GM21737 (cell line): ENCODE measurements at regions not wholly inside any gene's neighbourhood (a gene's known extent, or its start where the extent isn't known, plus 50 kb on each side); places are given as distances from the start of the nearest gene placed in this dataset.
"Not testable (repeated sequence)": the region's sequence is repeated elsewhere in the genome, so short reads cannot be mapped to it uniquely, and the experiment has no call there.

ENCODE experiments used
- ATAC-seq: cut with Tn5 transposase; IDR thresholded peaks from one replicate; pipeline ENCODE4 v1.9.1; 2021; ENCODE audit warnings: mild to moderate bottlenecking, moderate library complexity; ENCODE audit not compliant: unreplicated experiment

DNA sequence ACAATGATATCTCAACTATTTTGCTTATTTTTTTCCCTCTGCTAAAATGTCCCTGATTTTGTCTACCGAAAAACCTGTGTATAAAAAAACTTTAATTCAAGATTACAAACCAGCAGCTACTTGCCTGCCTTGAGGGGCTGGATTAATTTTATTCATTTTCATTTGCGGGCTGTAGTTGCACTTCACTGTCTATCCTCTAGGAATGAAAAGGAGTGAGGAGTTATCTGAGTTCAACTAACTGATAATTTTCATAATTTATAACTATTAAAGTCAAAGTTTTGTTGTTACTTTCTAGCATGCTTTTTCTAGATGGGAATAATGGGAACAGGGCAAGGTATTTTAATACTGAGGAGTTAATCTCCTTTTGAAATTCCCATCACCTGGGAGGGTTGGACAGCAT is 50.3 kb upstream of the AGTPBP1 start:
- ATAC-seq = not testable (repeated sequence)

DNA sequence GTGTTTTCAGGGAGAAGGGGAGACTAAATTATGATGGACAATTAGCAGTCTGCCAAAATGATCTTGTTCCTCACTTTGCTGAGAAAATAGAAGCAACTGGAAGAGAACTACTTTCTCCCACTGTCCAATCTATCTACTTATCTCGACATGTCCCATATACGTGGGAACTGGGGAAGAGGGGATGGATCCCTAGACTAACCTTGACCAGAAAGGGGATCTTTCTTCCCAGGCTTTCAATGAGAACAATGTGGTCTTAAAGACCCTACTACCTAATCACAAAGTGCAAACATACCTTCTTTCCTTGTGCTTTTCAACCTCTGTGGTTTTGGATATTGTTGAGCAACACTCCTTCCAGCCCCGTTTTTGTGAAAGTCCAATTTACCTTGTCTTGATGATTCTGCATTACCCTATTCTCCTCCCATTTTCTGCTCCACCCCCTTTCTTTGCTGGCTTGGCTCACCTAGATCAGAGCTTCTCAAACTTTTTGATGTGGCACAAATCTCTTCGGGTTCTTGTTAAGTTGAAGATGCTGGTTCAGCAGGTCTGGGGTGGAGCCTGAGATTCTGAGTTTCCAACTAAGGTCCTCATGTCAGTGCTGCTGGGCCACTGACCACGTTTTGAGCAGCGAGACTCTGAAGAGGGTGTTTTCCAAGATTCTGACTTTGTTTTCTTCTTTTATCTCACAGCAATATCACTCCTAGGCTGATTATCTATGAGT is 61.4 kb upstream of the AGTPBP1 start:
- not testable (repeated sequence) for ATAC-seq

DNA sequence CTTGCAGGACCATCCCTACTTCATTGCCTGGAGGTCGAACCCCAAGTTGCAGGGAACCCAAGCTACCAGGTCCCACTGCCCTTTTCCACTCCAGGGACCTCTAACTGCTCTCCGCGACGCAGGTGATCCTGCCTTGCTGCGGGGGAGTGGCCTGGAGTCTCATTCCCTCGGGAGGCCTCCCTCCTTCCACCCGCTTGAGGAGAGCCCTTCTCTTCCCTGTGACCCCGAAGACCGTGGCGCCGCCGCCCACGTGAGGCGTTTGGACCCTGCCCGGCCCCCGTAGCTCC is 63.0 kb upstream of the AGTPBP1 start:
- not testable (repeated sequence) for ATAC-seq

DNA sequence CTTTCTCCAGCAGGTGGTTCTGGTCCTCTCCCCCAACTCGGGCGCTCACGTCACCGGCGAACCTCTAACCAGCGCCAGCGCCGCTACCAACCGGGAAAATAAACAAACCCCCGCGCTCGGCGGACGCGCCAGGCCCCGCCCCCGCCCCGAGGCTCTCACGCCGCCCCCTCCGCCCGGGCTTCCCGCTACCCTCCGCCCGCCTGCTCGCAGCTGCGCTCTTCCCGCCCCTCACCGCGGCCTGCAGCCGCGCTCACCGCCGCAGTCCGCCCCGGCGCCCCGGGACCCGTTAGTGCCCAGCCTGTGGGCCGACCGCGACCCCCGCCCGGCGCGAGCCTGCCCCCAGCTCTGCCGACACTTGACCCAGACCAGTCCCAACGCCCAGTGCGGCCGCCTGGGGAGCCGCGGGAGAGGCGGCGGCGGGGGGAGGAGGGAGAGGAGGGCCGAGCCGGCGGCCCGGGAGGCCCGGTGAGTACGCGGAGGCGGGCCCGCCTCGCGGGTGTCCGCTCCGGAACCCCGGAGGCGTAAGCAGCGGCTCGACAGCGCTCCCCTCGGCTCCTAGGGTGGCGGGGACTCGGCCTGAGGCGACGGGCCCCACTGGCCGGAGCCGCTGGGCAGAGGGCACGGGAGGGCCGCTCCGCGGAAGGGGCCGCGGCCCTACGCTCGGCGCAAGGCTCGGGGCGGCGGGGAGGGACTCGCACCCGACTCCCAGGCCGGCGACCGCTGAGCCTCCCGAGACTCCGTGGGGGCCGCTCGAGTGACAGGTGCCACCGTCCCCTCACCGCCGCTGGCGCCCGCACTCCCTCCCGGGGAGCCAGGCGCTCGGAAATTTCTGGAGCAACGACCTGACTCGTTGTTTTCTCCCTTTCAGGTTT is 63.6 kb upstream of the AGTPBP1 start:
- ATAC-seq = peak; percentile 73

DNA sequence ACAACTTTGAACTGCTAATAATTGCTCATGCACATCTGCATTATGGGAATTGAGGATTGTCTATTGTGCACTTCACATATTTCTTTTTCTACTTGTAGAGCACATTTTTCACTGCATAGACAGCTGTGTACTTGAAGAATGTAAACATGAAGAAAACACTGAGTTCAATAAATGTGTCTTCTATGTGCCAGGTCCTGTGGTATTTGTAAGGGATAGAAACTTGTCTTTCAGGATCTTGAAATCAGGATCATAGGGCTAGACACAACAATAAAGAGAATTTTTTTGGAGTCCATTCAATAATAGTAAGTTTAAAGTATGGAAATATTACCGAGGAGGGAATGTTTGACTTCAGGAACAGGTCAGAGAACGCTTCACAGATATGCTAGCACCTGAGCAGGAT is 66.6 kb upstream of the AGTPBP1 start:
- not testable (repeated sequence) for ATAC-seq

DNA sequence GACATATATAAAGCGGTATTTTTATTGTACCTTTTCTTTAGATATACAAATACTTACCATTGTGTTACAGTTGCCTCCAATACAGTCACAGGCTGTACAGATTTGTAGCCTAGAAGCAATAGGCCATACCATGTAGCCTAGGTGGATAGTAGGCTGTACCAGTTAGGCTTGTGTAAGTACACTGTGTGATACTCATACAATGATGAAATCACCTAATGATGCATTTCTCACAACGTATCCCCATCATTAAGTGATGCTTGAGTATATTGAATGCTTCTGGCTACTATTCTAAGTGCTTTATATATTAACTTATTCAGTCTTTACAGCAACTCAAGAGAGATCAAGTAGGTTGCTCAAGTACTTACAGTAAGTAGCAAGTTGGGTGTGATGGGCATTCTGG is 71.6 kb upstream of the AGTPBP1 start:
- ATAC-seq = not testable (repeated sequence)

DNA sequence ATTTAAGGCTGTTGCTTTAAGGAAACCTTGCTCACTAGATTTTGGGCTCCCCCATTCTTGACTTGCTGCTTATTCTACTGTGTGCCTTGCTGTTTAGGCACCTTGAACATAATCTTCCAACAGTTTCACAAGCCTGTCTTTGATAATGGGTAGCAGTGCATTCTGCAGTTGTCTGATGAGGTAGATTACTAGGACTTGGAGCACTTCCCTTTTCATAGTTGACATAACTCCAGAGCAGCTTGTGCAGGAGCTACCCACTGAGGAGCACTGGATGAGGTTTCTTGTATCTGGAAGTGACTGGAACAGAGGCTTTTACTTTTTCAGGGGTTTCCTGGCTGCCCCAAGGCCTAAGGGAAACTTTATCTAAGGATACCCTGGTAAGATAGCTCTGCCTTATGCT is 73.0 kb upstream of the AGTPBP1 start:
- not testable (repeated sequence) for ATAC-seq

DNA sequence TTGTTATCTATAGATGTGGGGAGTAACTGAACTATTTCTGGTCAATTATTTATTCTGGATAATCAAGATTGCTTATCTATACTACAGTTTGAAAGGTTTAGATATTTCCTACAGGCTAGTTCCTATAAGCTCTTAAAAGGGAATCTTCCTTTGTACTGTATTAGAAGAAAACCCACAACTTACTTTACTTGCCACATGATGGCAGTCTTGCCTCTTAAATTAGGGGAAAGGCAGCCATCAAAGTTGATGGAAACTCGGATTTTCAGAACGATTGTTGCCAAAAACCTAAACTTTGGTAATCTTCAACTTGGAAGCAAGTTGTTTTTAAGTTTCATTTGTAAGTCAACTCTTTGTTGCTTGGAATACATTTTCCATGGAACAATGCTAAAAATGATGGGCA is 77.2 kb upstream of the AGTPBP1 start:
- peak; percentile 65 for ATAC-seq

DNA sequence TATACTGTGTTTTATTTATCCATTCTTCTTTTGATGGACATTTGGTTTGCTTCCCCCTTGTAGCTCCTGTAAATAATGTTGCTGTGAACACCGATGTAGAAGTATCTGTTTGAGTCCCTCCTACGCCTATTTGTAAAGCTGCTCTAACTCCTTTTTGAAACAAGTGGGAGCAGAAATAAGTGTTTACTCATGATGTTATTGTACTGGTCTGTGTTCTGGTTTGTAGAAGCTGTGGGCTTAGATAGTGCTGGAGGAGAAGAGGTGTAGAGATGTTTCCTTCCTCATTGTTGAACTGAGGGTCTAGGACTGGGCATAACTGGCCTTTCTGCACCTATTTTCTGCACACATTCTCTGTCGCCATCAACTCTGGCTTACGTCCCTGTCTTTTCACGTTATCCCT is 78.8 kb upstream of the AGTPBP1 start:
- not testable (repeated sequence) for ATAC-seq

DNA sequence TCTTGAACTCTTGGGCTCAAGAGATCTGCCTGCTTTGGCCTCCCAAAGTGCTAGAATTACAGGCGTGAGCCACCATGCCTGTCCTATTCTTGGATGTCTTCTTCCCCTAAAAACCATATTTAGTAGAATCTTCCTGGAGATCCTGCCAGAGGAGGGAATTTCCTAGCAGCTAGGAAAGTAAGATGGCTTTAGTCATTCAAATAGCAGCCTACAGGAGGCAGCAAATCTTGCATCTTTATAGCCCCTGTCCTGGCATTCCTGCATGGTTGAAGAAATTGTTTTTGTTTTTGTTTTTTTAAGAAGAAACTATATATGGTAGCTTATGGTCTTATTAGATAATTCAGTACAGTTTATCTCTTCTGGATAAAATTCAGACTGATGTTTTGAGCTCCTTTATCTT is 83.2 kb upstream of the AGTPBP1 start:
- not testable (repeated sequence) for ATAC-seq

DNA sequence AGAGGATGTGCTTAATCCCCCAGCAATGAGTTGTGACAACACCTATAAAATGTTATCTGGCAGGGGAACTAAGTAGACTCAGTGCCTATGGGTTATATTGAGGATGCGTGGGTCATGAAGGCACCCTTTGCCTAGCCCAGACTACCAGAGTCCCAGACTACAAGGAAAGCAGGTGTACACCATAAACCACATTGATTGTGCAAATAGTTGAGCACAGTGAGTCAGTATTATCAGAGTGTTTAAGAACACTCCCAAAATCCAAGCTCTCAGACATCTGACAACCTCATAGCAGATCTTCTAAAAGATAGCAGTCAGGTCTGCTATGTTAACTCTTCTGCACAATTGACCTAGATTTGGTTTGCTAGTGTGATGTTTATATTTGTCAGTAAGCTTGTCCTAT is 92.8 kb upstream of the AGTPBP1 start:
- ATAC-seq = not testable (repeated sequence)

DNA sequence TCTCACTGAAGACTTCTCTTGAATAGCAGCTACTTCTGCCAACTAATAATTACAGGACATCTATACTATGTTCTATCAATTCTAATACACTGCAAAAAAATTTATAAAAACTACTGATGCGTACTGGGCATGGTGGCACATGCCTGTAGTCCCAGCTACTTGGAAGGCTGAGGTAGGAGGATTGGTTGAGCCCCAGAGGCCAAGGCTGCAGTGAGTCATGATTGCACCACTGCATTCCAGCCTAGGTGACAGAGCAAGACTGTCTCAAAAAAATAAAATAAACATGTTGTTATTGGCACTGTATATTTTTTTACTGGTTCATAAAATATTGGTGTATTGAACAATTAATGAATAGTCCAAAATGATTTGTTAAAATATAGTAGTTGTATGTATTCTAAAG is 97.0 kb upstream of the NAA35 start:
- not testable (repeated sequence) for ATAC-seq

DNA sequence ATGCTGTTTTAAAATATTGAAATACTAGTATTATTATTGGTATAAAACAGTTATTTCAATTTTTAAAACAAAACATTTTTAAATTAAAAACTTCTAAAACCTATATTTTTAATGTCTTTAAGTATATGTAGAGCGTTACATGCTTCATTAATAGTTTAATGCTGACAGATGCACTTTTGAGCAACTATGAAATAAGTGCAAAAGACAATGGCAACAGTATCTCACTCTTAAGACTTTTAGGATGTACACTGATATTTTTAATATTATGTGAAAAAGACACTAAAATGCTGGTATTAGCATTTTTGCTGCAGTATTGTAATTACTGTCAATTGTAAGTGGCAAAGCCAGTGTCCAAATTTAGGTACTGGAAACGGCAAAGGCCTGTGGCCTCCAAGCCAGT is 93.2 kb upstream of the NAA35 start:
- not testable (repeated sequence) for ATAC-seq

DNA sequence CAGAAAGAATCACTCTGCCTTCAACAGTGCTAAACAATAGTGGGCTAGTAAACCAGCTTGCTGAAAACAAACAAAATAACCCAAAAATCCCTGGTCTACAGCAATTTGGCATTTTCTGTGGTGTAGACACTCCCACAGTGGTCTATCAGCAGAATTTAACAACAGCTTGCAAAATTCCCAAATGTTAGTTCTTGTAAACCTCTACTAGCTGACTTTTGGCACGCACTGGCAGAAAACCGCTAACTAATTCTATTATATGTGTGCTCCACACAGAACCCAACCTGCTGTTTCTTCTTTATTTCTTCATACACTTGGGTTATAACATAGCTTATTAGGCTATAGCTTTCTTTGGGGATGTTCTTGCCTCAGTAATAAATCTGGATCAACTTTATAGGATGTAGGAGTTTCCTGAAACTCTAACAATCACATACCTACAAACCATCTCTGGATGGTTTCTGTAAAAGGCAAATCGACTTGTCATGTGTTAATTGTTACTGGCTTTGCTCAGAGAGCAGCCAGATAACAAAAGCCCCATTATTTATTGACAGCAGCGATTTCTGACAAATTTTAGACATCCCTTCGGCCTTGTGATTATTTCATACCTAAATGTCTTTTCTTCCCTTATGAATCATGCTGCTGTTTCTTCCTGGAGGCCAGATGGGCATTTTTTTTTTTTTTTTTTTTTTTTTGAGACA is 82.7 kb upstream of the NAA35 start:
- no peak for ATAC-seq

DNA sequence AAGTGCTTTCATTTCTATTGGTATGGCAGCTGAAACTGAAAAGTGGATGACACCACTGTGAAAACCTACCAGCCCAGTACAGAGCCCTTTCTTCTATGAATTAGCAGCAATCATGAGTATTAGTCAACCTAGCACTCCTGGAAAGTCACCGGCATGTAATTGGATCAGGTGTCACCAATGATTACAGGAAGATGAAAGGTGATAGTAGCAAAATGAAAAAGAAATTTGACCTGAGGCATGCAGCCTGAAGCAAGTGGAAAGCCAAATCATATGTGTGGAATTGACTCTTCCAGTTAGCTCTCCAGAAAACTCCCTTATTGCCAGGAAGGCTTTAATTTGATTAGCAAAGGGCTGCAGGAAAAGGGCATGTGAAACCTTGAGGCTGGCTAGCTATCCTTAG is 81.2 kb upstream of the NAA35 start:
- no peak for ATAC-seq

DNA sequence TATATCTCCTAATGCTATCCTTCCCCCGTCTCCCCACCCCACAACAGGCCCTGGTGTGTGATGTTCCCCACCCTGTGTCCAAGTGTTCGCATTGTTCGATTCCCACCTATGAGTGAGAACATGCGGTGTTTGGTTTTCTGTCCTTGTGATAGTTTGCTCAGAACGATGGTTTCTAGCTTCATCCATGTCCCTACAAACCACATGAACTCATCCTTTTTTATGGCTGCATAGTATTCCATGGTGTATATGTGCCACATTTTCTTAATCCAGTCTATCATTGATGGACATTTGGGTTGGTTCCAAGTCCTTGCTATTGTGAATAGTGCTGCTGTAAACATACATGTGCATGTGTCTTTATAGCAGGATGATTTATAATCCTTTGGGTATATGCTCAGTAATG is 79.1 kb upstream of the NAA35 start:
- not testable (repeated sequence) for ATAC-seq

DNA sequence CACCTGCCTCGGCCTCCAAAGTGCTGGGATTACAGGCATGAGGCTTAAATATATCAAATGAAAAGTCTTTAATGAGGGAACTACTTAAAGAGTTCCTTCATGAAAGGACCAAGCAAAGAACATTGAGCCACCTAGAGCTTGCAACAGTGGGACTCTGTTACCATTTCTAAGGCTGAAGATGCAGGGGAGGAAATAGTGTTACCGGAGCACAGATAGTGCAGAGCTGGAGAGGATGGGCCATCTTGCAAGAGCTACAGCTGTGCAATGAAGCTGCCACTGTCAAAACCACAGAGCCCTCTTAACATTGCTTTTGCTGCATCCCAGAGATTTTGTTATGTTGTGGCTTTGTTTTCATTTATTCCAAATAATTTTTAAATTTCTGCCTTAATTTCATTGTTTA is 77.1 kb upstream of the NAA35 start:
- ATAC-seq = no peak

DNA sequence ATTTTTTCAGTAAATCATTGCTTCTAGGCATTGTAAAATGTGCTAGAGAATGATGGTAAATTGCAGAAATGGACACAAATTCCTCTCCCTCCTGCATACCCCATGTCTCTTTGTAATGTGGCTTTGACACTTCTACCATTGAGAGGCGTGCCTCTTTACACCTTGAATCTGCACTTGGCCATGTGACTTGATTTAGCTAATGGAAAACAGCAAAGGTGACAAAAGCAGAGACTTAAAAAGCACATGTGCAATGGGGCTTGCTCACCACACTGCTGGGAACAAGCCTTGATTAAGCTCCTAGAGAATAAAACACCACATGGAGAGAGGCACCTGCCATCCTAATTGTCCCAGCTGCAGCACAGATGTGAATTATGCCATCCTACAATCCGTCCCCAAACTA is 69.9 kb upstream of the NAA35 start:
- no peak for ATAC-seq

DNA sequence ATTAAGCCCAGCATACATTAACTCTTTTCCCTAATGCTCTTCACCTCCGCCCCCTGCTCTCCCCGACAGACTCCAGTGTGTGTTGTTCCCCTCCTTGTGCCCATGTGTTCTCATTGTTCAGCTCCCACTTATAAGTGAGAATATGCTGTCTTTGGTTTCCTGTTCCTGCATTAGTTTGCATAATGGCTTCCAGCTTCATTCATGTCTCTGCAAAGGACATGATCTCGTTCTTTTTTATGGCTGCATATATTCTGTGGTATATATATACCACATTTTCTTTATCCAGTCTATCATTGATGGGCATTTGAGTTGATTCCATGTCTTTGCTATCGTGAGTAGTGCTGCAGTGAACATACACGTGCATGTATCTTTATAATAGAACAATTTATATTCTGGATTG is 69.3 kb upstream of the NAA35 start:
- not testable (repeated sequence) for ATAC-seq

DNA sequence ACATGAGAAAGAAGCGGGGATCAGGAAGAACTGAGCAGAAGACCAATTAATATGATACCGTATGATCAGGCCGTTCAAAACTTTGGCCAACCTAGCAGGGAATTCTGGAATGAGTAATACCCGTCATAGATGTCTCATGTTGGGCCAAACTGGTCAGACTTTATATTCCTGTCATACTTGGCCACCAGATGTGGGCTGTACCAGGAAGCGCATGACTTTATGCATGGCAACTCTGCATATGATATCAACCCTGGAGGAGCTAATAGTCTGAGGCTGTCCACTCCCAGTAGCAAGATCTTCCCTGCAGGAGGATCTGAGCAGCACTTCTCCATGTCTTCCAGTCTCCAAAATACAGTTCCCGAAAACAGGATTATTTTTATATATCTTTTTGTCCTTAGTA is 68.5 kb upstream of the NAA35 start:
- no peak for ATAC-seq

DNA sequence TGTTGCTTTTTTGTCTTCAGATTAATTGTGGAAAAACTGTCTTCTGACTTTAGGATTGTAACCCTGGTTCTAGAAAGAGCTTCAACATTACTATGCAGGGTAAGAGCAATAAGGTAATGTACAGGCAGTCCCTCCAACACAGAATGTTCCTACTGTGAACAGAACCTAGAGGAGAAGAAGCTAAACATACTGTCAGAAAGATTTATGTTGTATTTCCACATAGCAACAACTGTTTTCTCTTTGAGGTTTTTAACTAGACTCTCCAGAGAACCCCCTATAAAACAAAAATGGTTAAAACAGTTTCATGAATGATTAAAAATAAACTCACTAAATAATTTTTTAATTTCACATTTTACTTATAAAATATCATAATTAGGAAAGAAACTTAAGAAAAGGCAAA is 64.3 kb upstream of the NAA35 start:
- no peak for ATAC-seq
